GM12878 (cell line): ENCODE measurements at regions not wholly inside any gene's neighbourhood (a gene's known extent, or its start where the extent isn't known, plus 50 kb on each side); places are given as distances from the start of the nearest gene placed in this dataset.

Experiments used
- ATAC-seq: fragments of 200-7000 bp; cut with Tn5 transposase; 3 replicates; pipeline ENCODE4 v1.9.1; 2020; ENCODE audit warnings: mild to moderate bottlenecking, moderate library complexity
- BruUV-seq: library from RNA; stranded (reverse); fragments of 400-500 nt; replicated peaks from 2 replicates; lab custom pipeline; 2021; lab: Mats Ljungman, UMichigan
- CTCF ChIA-PET: fragments of 300-600 bp; sonication (Branson Sonifier 250); formaldehyde crosslinking; extraction: SDS; loops from one replicate; lab custom pipeline; 2021; ENCODE audit warnings: inconsistent platforms; lab: Yijun Ruan, JAX
- POLR2A ChIA-PET: fragments of 350-600 bp; formaldehyde crosslinking; extraction: SDS; loops from one replicate; lab custom pipeline; 2021; ENCODE audit warnings: inconsistent platforms; lab: Charles Lee
- RAD21 ChIA-PET: fragments of 300-600 bp; sonication (Branson Sonifier 250); formaldehyde crosslinking; loops from one replicate; lab custom pipeline; 2023; ENCODE audit warnings: antibody characterized with exemption; ENCODE audit not compliant: unreplicated experiment; lab: Charles Lee
- SMC1A ChIA-PET: fragments of 300-600 bp; sonication (Branson Sonifier 250); formaldehyde crosslinking; loops from one replicate; lab custom pipeline; 2023; ENCODE audit not compliant: unreplicated experiment, uncharacterized antibody; lab: Charles Lee
- DNase-seq: peaks from one replicate; pipeline ENCODE4 v3.0.0-alpha.2; 2011; ENCODE audit warnings: low read depth, low spot score
- FAIRE-seq: peaks from 3 replicates; lab custom pipeline; 2011; peaks lifted over from hg19 to GRCh38; lab: Jason Lieb, UNC
- H2AFZ ChIP-seq: 2 replicates; pipeline ENCODE4 v1.6.0; 2011; ENCODE audit warnings: low read depth, low read length, control low read depth; ENCODE audit not compliant: control insufficient read depth
- H3K27ac ChIP-seq: 2 replicates; pipeline ENCODE4 v1.5.1; 2011; ENCODE audit warnings: control low read depth; ENCODE audit not compliant: control insufficient read depth, insufficient read depth
- H3K27me3 ChIP-seq, 2 experiments: replicated peaks in 1 of 2; 2 replicates each; pipeline versions ENCODE4 v1.6.0 to v1.6.1; 2011; ENCODE audit warnings: low read length in 1 of 2; ENCODE audit not compliant: control insufficient read depth in 2 of 2, insufficient read depth in 2 of 2
- H3K36me3 ChIP-seq, 2 experiments: 2 replicates each; pipeline ENCODE4 v1.5.1; 2011; ENCODE audit warnings: low read length in 1 of 2; ENCODE audit not compliant: control insufficient read depth in 2 of 2, insufficient read depth in 2 of 2
- H3K4me1 ChIP-seq: 2 replicates; pipeline ENCODE4 v1.6.1; 2011; ENCODE audit warnings: mild to moderate bottlenecking, low read length, moderate library complexity, mixed read lengths; ENCODE audit not compliant: control insufficient read depth, insufficient read depth
- H3K4me2 ChIP-seq: 2 replicates; pipeline ENCODE4 v1.6.0; 2011; ENCODE audit warnings: control low read depth; ENCODE audit not compliant: control insufficient read depth, insufficient read depth
- H3K4me3 ChIP-seq: fragments of 200-600 bp; sonication (generic); 2 replicates; pipeline ENCODE4 v1.5.1; 2016
- H3K79me2 ChIP-seq: 2 replicates; pipeline ENCODE4 v1.6.0; 2011; ENCODE audit warnings: low read length; ENCODE audit not compliant: control insufficient read depth, insufficient read depth
- H3K9ac ChIP-seq: 2 replicates; pipeline ENCODE4 v1.8.0; 2011; ENCODE audit warnings: low read length, control low read depth, mixed read lengths; ENCODE audit not compliant: control insufficient read depth, insufficient read depth
- H3K9me3 ChIP-seq: replicated peaks from 3 replicates; pipeline ENCODE4 v1.5.1; 2011; ENCODE audit warnings: mild to moderate bottlenecking, low read length; ENCODE audit not compliant: control insufficient read depth, insufficient read depth
- H4K20me1 ChIP-seq: 2 replicates; pipeline ENCODE4 v1.6.0; 2011; ENCODE audit not compliant: control insufficient read depth, insufficient read depth
- ATF2 ChIP-seq: IDR thresholded peaks from 2 replicates; pipeline ENCODE4 v1.6.1; 2012; ENCODE audit warnings: low read length, inconsistent platforms
- BACH1 ChIP-seq: fragments of 450-650 bp; IDR thresholded peaks from 2 replicates; pipeline ENCODE4 v1.6.1; 2017; ENCODE audit warnings: mild to moderate bottlenecking, borderline replicate concordance
- EGR1 ChIP-seq, 2 experiments: IDR thresholded peaks; 1 replicate in 1 of 2; 2 replicates in 1 of 2; pipeline ENCODE4 v1.6.1; 2011 to 2012; ENCODE audit warnings: low read depth in 2 of 2, low read length in 2 of 2, borderline replicate concordance in 1 of 2, mild to moderate bottlenecking in 1 of 2, moderate library complexity in 1 of 2
- NKRF ChIP-seq: fragments of 450-650 bp; conservative IDR thresholded peaks from 2 replicates; pipeline ENCODE4 v1.6.1; 2017; ENCODE audit warnings: mild to moderate bottlenecking, moderate library complexity
- POLR2A ChIP-seq: IDR thresholded peaks from 2 replicates; pipeline ENCODE4 v1.6.1; 2011; ENCODE audit warnings: low read depth, mild to moderate bottlenecking, low read length
- RELB ChIP-seq: fragments of 450-650 bp; IDR thresholded peaks from 2 replicates; pipeline ENCODE4 v1.6.1; 2017; ENCODE audit warnings: low read depth, mild to moderate bottlenecking, moderate library complexity
- SMAD1 ChIP-seq: fragments of 450-650 bp; IDR thresholded peaks from 2 replicates; pipeline ENCODE4 v1.6.1; 2018; ENCODE audit warnings: mild to moderate bottlenecking, low read depth; ENCODE audit not compliant: partially characterized antibody
- SMC3 ChIP-seq: IDR thresholded peaks from 2 replicates; pipeline ENCODE4 v1.6.1; 2011; ENCODE audit warnings: low read length, improper control_type of control experiment, borderline replicate concordance
- WGBS: methylation state at CpG from one replicate; pipeline ENCODE4 v1.1.6; 2016; ENCODE audit warnings: low lambda C conversion rate; ENCODE audit not compliant: insufficient replicate concordance, insufficient coverage; ENCODE audit errors: missing lambda C conversion rate; 5-methylcytosine and 5-hydroxymethylcytosine counted together
- in situ Hi-C: fragments of 300-500 bp; cut with MboI; formaldehyde crosslinking; loops from 9 replicates; pipeline ENCODE4 v1.14.3; 2018; ENCODE audit warnings: mixed read lengths
- intact Hi-C: fragments of 100-400 bp; cut with micrococcal nuclease; formaldehyde crosslinking; loops from one replicate; pipeline ENCODE4 v1.14.2; 2022; ENCODE audit not compliant: unreplicated experiment

GRCh38 chr4:155590796-155591585, 75.7 kb upstream of the GUCY1A1 start (continued):
- TF ChIP-seq RELB (no peak), EGR1 (IDR thresholded peaks at IDR 0.05; ENCODE audit: borderline replicate concordance in 1 of 2, low read depth in 2 of 2, low read length in 2 of 2) (no peak), ATF2 (no peak), SMAD1 (no peak)

GRCh38 chr4:155588437-155588836, 78.2 kb upstream of the GUCY1A1 start:
- POLR2A ChIA-PET, result interaction anchor here (0.6 kb wide), 1 partner anchor 10 kb away, joined by 4 read pairs; no protein-coding TSS in a partner anchor
- intact Hi-C loops (no loop called here), in situ Hi-C loops (no loop called here)
- Histone ChIP-seq H4K20me1 (no peaks in the 10 kb centered on the region), H3K4me3 (no peak overlapping the region), H3K9ac (no peak overlapping the region), H2AFZ (no peak overlapping the region), H3K27me3 (no peaks in the 10 kb centered on the region; a peak in 1 of 4 replicates), H3K27ac (no peak overlapping the region), H3K9me3 (no peaks in the 10 kb centered on the region), H3K79me2 (no peaks in the 10 kb centered on the region), H3K4me2 (no peak overlapping the region), H3K36me3 (no peaks in the 10 kb centered on the region), H3K4me1 (no peaks in the 10 kb centered on the region)
- WGBS, result 27% methylated on average over 2 of the region's 2 CpGs
- no peak for TF ChIP-seq POLR2A
- no peak for TF ChIP-seq SMC3
- TF ChIP-seq BACH1, result no peak
- no peak for TF ChIP-seq NKRF
- FAIRE-seq (no peak), DNase-seq (no peak), ATAC-seq (no peak)
- RAD21 ChIA-PET, result interaction anchor here (1.7 kb wide), 1 partner anchor 59 kb away, joined by 5 read pairs; no protein-coding TSS in a partner anchor
- CTCF ChIA-PET, result interaction anchor here (1.1 kb wide), 1 partner anchor 199 kb away, joined by 3 read pairs; no protein-coding TSS in a partner anchor
- SMC1A ChIA-PET, result interaction anchor here (0.8 to 1.8 kb wide), 5 partner anchors 9 to 158 kb away, joined by 3 to 6 read pairs (median 5); no protein-coding TSS in a partner anchor
- no TSS peak for BruUV-seq
